SK-N-SH (cell line): ENCODE measurements at regions not wholly inside any gene's neighbourhood (a gene's known extent, or its start where the extent isn't known, plus 50 kb on each side); places are given as distances from the start of the nearest gene placed in this dataset.

Experiments
- CTCF ChIA-PET: fragments of 300-600, 350-600 bp; formaldehyde crosslinking; extraction: SDS; loops from one replicate; lab custom pipeline; 2021; lab: Yijun Ruan, JAX
- POLR2A ChIA-PET: fragments of 350-600 bp; sonication (Branson Sonifier 250); formaldehyde crosslinking; extraction: SDS; loops from one replicate; lab custom pipeline; 2020; ENCODE audit warnings: antibody characterized with exemption, inconsistent platforms; lab: Yijun Ruan, JAX
- DNase-seq: peaks from one replicate; pipeline ENCODE4 v3.0.0; 2012
- H2AFZ ChIP-seq: fragments of 200-600 bp; sonication (generic); 2 replicates; pipeline ENCODE4 v1.8.1; 2016; ENCODE audit warnings: antibody characterized with exemption, mild to moderate bottlenecking, low read depth
- H3F3A ChIP-seq: fragments of 200-600 bp; sonication (generic); replicated peaks from 2 replicates; pipeline ENCODE3; 2016; ENCODE audit warnings: antibody characterized with exemption, mild to moderate bottlenecking; ENCODE audit not compliant: insufficient read depth
- H3K27ac ChIP-seq, 2 experiments: fragments of 200-500 bp in 1 of 2; fragments of 200-600 bp in 1 of 2; sonication (Bioruptor generic) in 1 of 2; sonication (generic), shearing (Covaris generic) in 1 of 2; 2 replicates each; pipeline versions ENCODE4 v1.5.1 to v1.6.1; 2014 to 2016; ENCODE audit warnings: low read depth in 2 of 2, inconsistent platforms in 1 of 2, low read length in 1 of 2, mild to moderate bottlenecking in 1 of 2, mixed read lengths in 1 of 2
- H3K27me3 ChIP-seq: fragments of 200-600 bp; sonication (generic), shearing (Covaris generic); 2 replicates; pipeline ENCODE4 v1.6.1; 2016; ENCODE audit warnings: mixed run types; ENCODE audit not compliant: insufficient read depth
- H3K36me3 ChIP-seq, 2 experiments: fragments of 200-500 bp in 1 of 2; fragments of 200-600 bp in 1 of 2; sonication (Bioruptor generic) in 1 of 2; sonication (generic) in 1 of 2; replicated peaks in 1 of 2; 2 replicates each; pipeline versions ENCODE3 to v1.5.1; 2014 to 2016; ENCODE audit warnings: low read length in 1 of 2, mild to moderate bottlenecking in 1 of 2; ENCODE audit not compliant: insufficient read depth in 2 of 2, control insufficient read depth in 1 of 2
- H3K4me1 ChIP-seq, 2 experiments: fragments of 200-500 bp in 1 of 2; fragments of 200-600 bp in 1 of 2; sonication (Bioruptor generic) in 1 of 2; sonication (generic), shearing (Covaris generic) in 1 of 2; 2 replicates each; pipeline versions ENCODE4 v1.5.1 to v1.6.1; 2014 to 2016; ENCODE audit warnings: low read depth in 1 of 2, low read length in 1 of 2, mixed run types in 1 of 2; ENCODE audit not compliant: insufficient read depth in 2 of 2, control insufficient read depth in 1 of 2
- H3K4me2 ChIP-seq: fragments of 200-600 bp; sonication (generic), shearing (Covaris generic); 2 replicates; pipeline ENCODE4 v1.6.1; 2017; ENCODE audit warnings: mixed run types
- H3K4me3 ChIP-seq, 2 experiments: fragments of 200-500 bp in 1 of 2; fragments of 200-600 bp in 1 of 2; sonication (Bioruptor generic) in 1 of 2; sonication (generic), shearing (Covaris generic) in 1 of 2; 2 replicates each; pipeline versions ENCODE4 v1.5.1 to v1.8.1; 2014 to 2016; ENCODE audit warnings: low read depth in 2 of 2, inconsistent platforms in 1 of 2, low read length in 1 of 2, mild to moderate bottlenecking in 1 of 2, mixed read lengths in 1 of 2, moderate library complexity in 1 of 2
- H3K79me2 ChIP-seq: fragments of 200-600 bp; sonication (generic); 2 replicates; pipeline ENCODE4 v1.8.1; 2017; ENCODE audit warnings: mild to moderate bottlenecking; ENCODE audit not compliant: insufficient read depth
- H3K9ac ChIP-seq: fragments of 200-600 bp; sonication (generic); 2 replicates; pipeline ENCODE4 v1.6.1; 2017; ENCODE audit warnings: mixed run types
- H3K9me2 ChIP-seq: fragments of 200-600 bp; sonication (generic); 2 replicates; pipeline ENCODE4 v1.6.1; 2017; ENCODE audit warnings: mixed run types
- H3K9me3 ChIP-seq: fragments of 200-600 bp; sonication (generic); 2 replicates; pipeline ENCODE4 v1.6.1; 2017; ENCODE audit warnings: mixed run types, mild to moderate bottlenecking, moderate library complexity
- H4K20me1 ChIP-seq: fragments of 200-600 bp; sonication (generic); 2 replicates; pipeline ENCODE4 v1.6.1; 2017; ENCODE audit warnings: mild to moderate bottlenecking, mixed run types; ENCODE audit not compliant: insufficient read depth
- ELF1 ChIP-seq: IDR thresholded peaks from 2 replicates; pipeline ENCODE4 v1.4.0; 2012
- EZH2phosphoT487 ChIP-seq: fragments of 200-600 bp; sonication (generic); IDR thresholded peaks from 2 replicates; pipeline ENCODE4 v1.6.1; 2017; ENCODE audit warnings: low read depth, mixed run types, mild to moderate bottlenecking, antibody characterized with exemption, moderate library complexity, borderline replicate concordance
- FOSL2 ChIP-seq: IDR thresholded peaks from 2 replicates; pipeline ENCODE4 v1.4.0; 2012; ENCODE audit warnings: low read depth, mild to moderate bottlenecking, moderate library complexity, borderline replicate concordance
- MEF2A ChIP-seq: IDR thresholded peaks from 2 replicates; pipeline ENCODE4 v1.4.0; 2012; ENCODE audit warnings: low read depth, borderline replicate concordance
- NFIC ChIP-seq: IDR thresholded peaks from 2 replicates; pipeline ENCODE4 v1.4.0; 2012; ENCODE audit warnings: borderline replicate concordance
- RCOR1 ChIP-seq: fragments of 150-350 bp; IDR thresholded peaks from 2 replicates; pipeline ENCODE4 v1.6.1; 2017; ENCODE audit warnings: antibody characterized with exemption, low read length
- REST ChIP-seq: IDR thresholded peaks from 2 replicates; pipeline ENCODE4 v1.6.1; 2012; ENCODE audit warnings: mild to moderate bottlenecking, low read depth, low read length, moderate library complexity
- RFX5 ChIP-seq: IDR thresholded peaks from 2 replicates; pipeline ENCODE4 v1.6.1; 2012; ENCODE audit warnings: mild to moderate bottlenecking, improper control_type of control experiment, low read length
- SIN3A ChIP-seq: IDR thresholded peaks from 2 replicates; pipeline ENCODE4 v1.6.1; 2012; ENCODE audit warnings: low read depth, mild to moderate bottlenecking, low read length, moderate library complexity, borderline replicate concordance
- SMC3 ChIP-seq: IDR thresholded peaks from 2 replicates; pipeline ENCODE4 v1.6.1; 2012; ENCODE audit warnings: low read depth, low read length, improper control_type of control experiment
- TEAD4 ChIP-seq: IDR thresholded peaks from 2 replicates; pipeline ENCODE4 v1.4.0; 2012; ENCODE audit warnings: mild to moderate bottlenecking, borderline replicate concordance; ENCODE audit not compliant: insufficient read depth
- USF2 ChIP-seq: fragments of 150-350 bp; IDR thresholded peaks from 2 replicates; pipeline ENCODE4 v1.6.1; 2017; ENCODE audit warnings: antibody characterized with exemption, low read length, low read depth, borderline replicate concordance
- ZBTB33 ChIP-seq: IDR thresholded peaks from 2 replicates; pipeline ENCODE4 v1.4.0; 2012; ENCODE audit warnings: low read depth, borderline replicate concordance
- WGBS: methylation state at CpG from one replicate; pipeline ENCODE4 v1.1.6; 2017; ENCODE audit warnings: low lambda C conversion rate; 5-methylcytosine and 5-hydroxymethylcytosine counted together

- ChIA-PET CTCF (interaction anchor here (0.6 to 2.3 kb wide), 3 partner anchors 14 to 197 kb away, joined by 4 to 8 read pairs (median 7); no protein-coding TSS in a partner anchor), POLR2A (no interaction called here)
- no peaks in the 10 kb centered on the region for H3K4me1 ChIP-seq
- no peaks in the 10 kb centered on the region for H3K9me3 ChIP-seq
- no peak overlapping the region for H3K4me3 ChIP-seq
- DNase-seq = no peak
- H2AFZ ChIP-seq = no peak overlapping the region
- H3K27ac ChIP-seq = no peak overlapping the region
- no peaks in the 10 kb centered on the region for H3K9me2 ChIP-seq
- H3K36me3 ChIP-seq = no peaks in the 10 kb centered on the region
- TF ChIP-seq FOSL2 (no peak), RCOR1 (no peak), SIN3A (no peak), EZH2phosphoT487 (no peak), RFX5 (no peak), NFIC (no peak), SMC3 (no peak), TEAD4 (no peak), REST (no peak), ZBTB33 (no peak), ELF1 (no peak), USF2 (no peak), MEF2A (no peak)
- H3K9ac ChIP-seq = no peak overlapping the region
- no peaks in the 10 kb centered on the region for H4K20me1 ChIP-seq
- H3K79me2 ChIP-seq = no peaks in the 10 kb centered on the region
- 53% methylated on average over 2 of the region's 2 CpGs for WGBS
- H3F3A ChIP-seq = no peaks in the 10 kb centered on the region
- H3K4me2 ChIP-seq = no peak overlapping the region
- 0 out of 2 replicates have a peak, but pooled peaks cover 4% of the 10 kb centered on the region for H3K27me3 ChIP-seq
These were observed 280.4 kb downstream of the HRH4 start for GRCh38 chr18:24740829-24741228.
